ENCODE measurements at regions not wholly inside any gene's neighbourhood (a gene's known extent, or its start where the extent isn't known, plus 50 kb on each side); places are given as distances from the start of the nearest gene placed in this dataset.

DNA sequence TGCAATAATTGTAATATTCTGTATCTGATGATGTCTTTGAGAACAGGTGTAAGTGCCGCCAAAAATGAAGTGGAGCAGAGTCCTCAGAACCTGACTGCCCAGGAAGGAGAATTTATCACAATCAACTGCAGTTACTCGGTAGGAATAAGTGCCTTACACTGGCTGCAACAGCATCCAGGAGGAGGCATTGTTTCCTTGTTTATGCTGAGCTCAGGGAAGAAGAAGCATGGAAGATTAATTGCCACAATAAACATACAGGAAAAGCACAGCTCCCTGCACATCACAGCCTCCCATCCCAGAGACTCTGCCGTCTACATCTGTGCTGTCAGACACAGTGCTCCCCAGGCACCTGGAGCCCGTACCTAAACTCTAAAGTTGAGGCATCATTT, 268.7 kb downstream of the DAD1 start:
- H3K36me3 ChIP-seq, result no peaks in the 10 kb centered on the region
- H3K9me3 ChIP-seq, result no peaks in the 10 kb centered on the region
- H3K27ac ChIP-seq, result no peak overlapping the region
- no peak for TF ChIP-seq POLR2A (IDR thresholded peaks at IDR 0.05)
- no peak for TF ChIP-seq EP300 (IDR thresholded peaks at IDR 0.05; ENCODE audit: low read depth)
- no peak for TF ChIP-seq CTCF (IDR thresholded peaks at IDR 0.05)
- no peak for TF ChIP-seq POLR2AphosphoS5 (IDR thresholded peaks at IDR 0.05)
- no peaks in the 10 kb centered on the region for H3K27me3 ChIP-seq
- no peak for DNase-seq
- H3K4me3 ChIP-seq, result no peak overlapping the region
- intact Hi-C loops (cut with DNase I; ENCODE audit: low total_unique reads) (no loop called here), in situ Hi-C loops (cut with MboI; ENCODE audit: low pct_ligation_motif_present in 1 of 4, low pct_unique_long_range_greater_than_20kb in 1 of 4, low sequenced_read_pairs in 3 of 4) (loop anchor here in 3 of 4 donors (5.0 to 25.0 kb wide), 3 partner anchors 52 to 142 kb away; no protein-coding TSS in a partner anchor)
- 0 to 49% methylated on average over 1 to 4 of the region's 4 CpGs for WGBS, 2 donors (ENCODE audit: low coverage in 1 of 2)
- H3K4me1 ChIP-seq, result no peaks in the 10 kb centered on the region

- Histone ChIP-seq H3K27me3 (no peaks in the 10 kb centered on the region), H3K36me3 (no peaks in the 10 kb centered on the region), H3K4me3 (no peak overlapping the region), H3K27ac (no peak overlapping the region), H3K4me1 (no peaks in the 10 kb centered on the region), H3K9me3 (no peaks in the 10 kb centered on the region)
- TF ChIP-seq CTCF (IDR thresholded peaks at IDR 0.05), result peak; percentile 49 to 69 (median 58)
- no peak for TF ChIP-seq EP300 (IDR thresholded peaks at IDR 0.05; ENCODE audit: low read depth)
- TF ChIP-seq POLR2AphosphoS5 (IDR thresholded peaks at IDR 0.05), result no peak
- no peak for TF ChIP-seq POLR2A (IDR thresholded peaks at IDR 0.05)
- DNase-seq, result peak; percentile 45
- in situ Hi-C loops (cut with MboI; ENCODE audit: low pct_ligation_motif_present in 1 of 4, low pct_unique_long_range_greater_than_20kb in 1 of 4, low sequenced_read_pairs in 3 of 4) (loop anchor here in 3 of 4 donors (5.0 to 25.0 kb wide), 3 partner anchors 53 to 143 kb away; no protein-coding TSS in a partner anchor), intact Hi-C loops (cut with DNase I; ENCODE audit: low total_unique reads) (loop anchor here (10.0 kb wide), 1 partner anchor 65 kb away; no protein-coding TSS in a partner anchor)
- 18 to 37% methylated on average over 4 of the region's 4 CpGs for WGBS, 2 donors (ENCODE audit: low coverage in 1 of 2)
Measured at GRCh38 chr14:22319526-22320361, 269.3 kb downstream of the DAD1 start.

DNA sequence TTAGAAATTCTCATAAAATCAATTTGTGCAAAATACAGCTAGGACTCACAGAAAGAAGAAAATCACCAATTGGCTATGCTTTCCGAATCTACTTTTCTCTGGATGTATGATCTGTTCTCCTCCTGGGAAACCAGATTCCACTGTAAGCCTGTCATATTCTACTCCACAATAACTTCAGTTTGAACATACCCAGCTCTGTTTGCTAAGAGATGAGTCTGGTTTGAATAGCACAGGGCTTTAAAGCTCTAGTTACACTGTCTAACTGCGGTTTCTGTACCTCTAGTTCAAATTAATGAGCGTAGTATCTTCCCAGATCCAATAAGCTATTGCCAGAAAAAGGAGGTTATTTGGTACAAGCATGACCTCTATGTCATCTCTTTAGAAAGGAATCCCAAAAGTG, 270.1 kb downstream of the DAD1 start:
- H3K36me3 ChIP-seq, result no peaks in the 10 kb centered on the region
- H3K4me1 ChIP-seq, result no peaks in the 10 kb centered on the region
- H3K9me3 ChIP-seq, result no peaks in the 10 kb centered on the region
- 71 to 88% methylated on average over 1 to 3 of the region's 3 CpGs for WGBS, 2 donors (ENCODE audit: low coverage in 1 of 2)
- H3K27ac ChIP-seq, result no peak overlapping the region
- no peaks in the 10 kb centered on the region for H3K27me3 ChIP-seq
- in situ Hi-C loops (cut with MboI; ENCODE audit: low pct_ligation_motif_present in 1 of 4, low pct_unique_long_range_greater_than_20kb in 1 of 4, low sequenced_read_pairs in 3 of 4), result loop anchor here in 2 of 4 donors (25.0 kb wide), 1 partner anchor 143 kb away; no protein-coding TSS in a partner anchor
- intact Hi-C loops (cut with DNase I; ENCODE audit: low total_unique reads), result loop anchor here (10.0 kb wide), 1 partner anchor 66 kb away; no protein-coding TSS in a partner anchor
- TF ChIP-seq POLR2A (IDR thresholded peaks at IDR 0.05) (no peak), EP300 (IDR thresholded peaks at IDR 0.05; ENCODE audit: low read depth) (no peak), POLR2AphosphoS5 (IDR thresholded peaks at IDR 0.05) (no peak), CTCF (IDR thresholded peaks at IDR 0.05) (no peak)
- H3K4me3 ChIP-seq, result no peak overlapping the region
- DNase-seq, result no peak

GRCh38 chr14:22316473-22316872, 272.6 kb downstream of the DAD1 start:
- WGBS, 2 donors (ENCODE audit: low coverage in 1 of 2), result 100% methylated on average over 1 of the region's 1 CpG
- Histone ChIP-seq H3K27me3 (no peaks in the 10 kb centered on the region), H3K27ac (no peak overlapping the region), H3K9me3 (no peaks in the 10 kb centered on the region), H3K4me3 (no peak overlapping the region), H3K4me1 (no peaks in the 10 kb centered on the region), H3K36me3 (no peaks in the 10 kb centered on the region)
- DNase-seq, result no peak
- no peak for TF ChIP-seq CTCF (IDR thresholded peaks at IDR 0.05)
- no peak for TF ChIP-seq POLR2A (IDR thresholded peaks at IDR 0.05)
- TF ChIP-seq EP300 (IDR thresholded peaks at IDR 0.05; ENCODE audit: low read depth), result no peak
- TF ChIP-seq POLR2AphosphoS5 (IDR thresholded peaks at IDR 0.05), result no peak
- in situ Hi-C loops (cut with MboI; ENCODE audit: low pct_ligation_motif_present in 1 of 4, low pct_unique_long_range_greater_than_20kb in 1 of 4, low sequenced_read_pairs in 3 of 4) (loop anchor here in 2 of 4 donors (25.0 kb wide), 1 partner anchor 146 kb away; no protein-coding TSS in a partner anchor), intact Hi-C loops (cut with DNase I; ENCODE audit: low total_unique reads) (loop anchor here (10.0 kb wide), 1 partner anchor 68 kb away; no protein-coding TSS in a partner anchor)
